GM18505 (cell line): ENCODE measurements at regions not wholly inside any gene's neighbourhood (a gene's known extent, or its start where the extent isn't known, plus 50 kb on each side); places are given as distances from the start of the nearest gene placed in this dataset.

Experiments used
- ATAC-seq: cut with Tn5 transposase; IDR thresholded peaks from one replicate; pipeline ENCODE4 v1.9.1; 2021; ENCODE audit not compliant: unreplicated experiment
- POLR2A ChIP-seq: IDR thresholded peaks from 4 replicates; pipeline ENCODE4 v1.6.1; 2011; ENCODE audit warnings: borderline replicate concordance; ENCODE audit not compliant: insufficient read depth, insufficient read length; ENCODE audit errors: extremely low read depth

GRCh38 chr10:16386855-16387254 lies 50.0 kb upstream of the PTER start:
- ATAC-seq = no peak
- TF ChIP-seq POLR2A = no peak
